GM21367 (cell line): ENCODE measurements at regions not wholly inside any gene's neighbourhood (a gene's known extent, or its start where the extent isn't known, plus 50 kb on each side); places are given as distances from the start of the nearest gene placed in this dataset.
"Not testable (repeated sequence)": the region's sequence is repeated elsewhere in the genome, so short reads cannot be mapped to it uniquely, and the experiment has no call there.

Source experiments
- ATAC-seq: cut with Tn5 transposase; IDR thresholded peaks from one replicate; pipeline ENCODE4 v1.9.1; 2021; ENCODE audit not compliant: unreplicated experiment

DNA sequence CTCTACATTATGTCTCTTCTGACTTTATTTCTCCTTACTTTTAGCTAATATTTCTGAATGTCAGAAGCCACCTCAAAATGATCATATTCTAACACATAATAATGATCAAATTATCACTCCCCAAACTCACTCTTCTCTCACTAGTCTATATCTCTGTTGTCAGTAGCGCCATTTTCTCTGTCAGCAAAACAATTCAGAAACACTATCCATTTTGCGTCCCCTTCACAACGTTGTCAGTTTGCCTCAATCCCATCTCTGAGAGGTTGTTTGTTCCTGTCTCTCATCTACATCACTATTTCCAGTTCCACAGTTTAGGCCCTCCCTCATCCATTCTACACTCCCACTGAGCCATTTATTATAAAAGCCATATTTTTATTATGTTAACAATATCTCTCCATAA, 1376.3 kb upstream of the ACVR2A start:
- no peak for ATAC-seq

- ATAC-seq: no peak
These were observed 1377.4 kb upstream of the ACVR2A start for GRCh38 chr2:146467425-146467824.

- no peak for ATAC-seq
These were observed 1379.4 kb upstream of the ACVR2A start for GRCh38 chr2:146465460-146465859.

- ATAC-seq: no peak
These were observed 1383.8 kb upstream of the ACVR2A start for GRCh38 chr2:146461068-146461467.

DNA sequence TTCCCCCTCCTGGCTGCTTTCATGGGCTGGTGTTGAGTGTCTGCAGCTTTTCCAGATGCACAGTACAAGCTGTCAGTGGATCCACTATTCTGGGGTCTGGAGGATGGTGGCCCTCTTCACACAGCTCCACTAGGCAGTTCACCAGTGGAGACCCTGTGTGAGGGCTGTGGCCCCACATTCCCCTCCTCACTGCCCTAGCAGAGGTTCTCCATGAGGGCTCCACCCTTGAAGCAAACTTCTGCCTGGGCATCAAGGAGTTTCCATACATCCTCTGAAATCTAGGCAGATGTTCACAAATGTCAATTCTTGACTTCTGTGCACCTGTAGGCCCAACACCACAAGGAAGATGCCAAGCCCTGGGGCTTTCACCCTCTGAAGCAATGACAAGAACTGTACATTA, 1386.2 kb upstream of the ACVR2A start:
- no peak for ATAC-seq

- no peak for ATAC-seq
These were observed 1387.6 kb upstream of the ACVR2A start for GRCh38 chr2:146457221-146457620.

GRCh38 chr2:146455325-146455724, 1389.5 kb upstream of the ACVR2A start:
- no peak for ATAC-seq

DNA sequence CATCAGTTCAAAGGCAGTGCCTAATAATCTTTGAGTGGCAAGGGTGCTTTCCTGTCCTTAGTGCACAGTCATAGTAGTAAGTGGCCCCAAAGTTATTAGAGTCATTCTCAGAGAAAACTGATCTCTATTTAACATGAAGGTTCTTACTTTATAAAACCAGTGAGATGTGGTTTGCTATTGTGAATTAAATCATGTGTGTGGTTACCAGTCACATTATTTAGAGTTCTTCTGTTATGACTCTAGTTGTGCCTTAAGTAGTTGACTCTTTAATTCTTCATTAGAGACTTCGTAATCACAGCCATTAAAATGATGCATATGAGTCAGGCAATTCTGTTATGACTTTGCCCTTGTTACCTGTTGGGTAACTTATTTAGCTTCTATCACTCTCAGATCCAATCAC, 1392.9 kb upstream of the ACVR2A start:
- no peak for ATAC-seq

DNA sequence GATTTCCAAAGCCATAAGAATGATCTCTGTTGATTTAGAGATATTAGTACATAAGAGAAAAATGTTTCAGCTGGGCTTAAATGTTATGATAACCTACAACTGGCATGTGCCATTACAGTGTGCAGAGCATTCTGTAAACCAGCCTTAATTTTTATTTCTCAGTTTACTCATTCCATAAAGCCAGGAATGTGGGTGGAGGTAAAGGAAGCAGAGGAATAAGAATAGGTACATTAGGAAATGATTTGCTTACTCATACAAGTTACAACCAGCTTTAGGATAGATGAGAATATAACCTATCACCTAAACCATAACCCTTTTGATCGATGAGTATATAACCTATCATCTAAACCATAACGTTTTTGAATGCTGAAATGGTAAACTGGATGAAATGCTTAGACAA, 1394.7 kb upstream of the ACVR2A start:
- no peak for ATAC-seq

- ATAC-seq: no peak
These were observed 1399.8 kb upstream of the ACVR2A start for GRCh38 chr2:146444987-146445386.

DNA sequence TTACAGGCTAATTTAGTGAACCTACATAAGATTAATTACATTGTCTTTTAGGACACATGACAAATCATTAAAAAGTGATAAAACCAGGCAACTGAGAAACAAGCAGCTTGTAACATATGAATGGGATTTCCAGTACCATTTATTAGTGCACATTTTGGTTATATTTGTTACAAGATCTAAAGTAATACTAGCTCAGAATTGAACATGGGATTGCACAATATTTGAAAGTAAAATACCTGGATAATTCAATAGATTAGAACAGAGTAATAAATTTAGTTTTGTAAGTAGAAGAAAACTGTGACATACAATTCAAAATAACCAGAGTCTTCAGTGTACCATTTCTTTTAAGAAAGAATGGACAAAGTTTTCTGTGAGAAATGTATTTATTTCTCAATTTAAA, 1400.7 kb upstream of the ACVR2A start:
- no peak for ATAC-seq

DNA sequence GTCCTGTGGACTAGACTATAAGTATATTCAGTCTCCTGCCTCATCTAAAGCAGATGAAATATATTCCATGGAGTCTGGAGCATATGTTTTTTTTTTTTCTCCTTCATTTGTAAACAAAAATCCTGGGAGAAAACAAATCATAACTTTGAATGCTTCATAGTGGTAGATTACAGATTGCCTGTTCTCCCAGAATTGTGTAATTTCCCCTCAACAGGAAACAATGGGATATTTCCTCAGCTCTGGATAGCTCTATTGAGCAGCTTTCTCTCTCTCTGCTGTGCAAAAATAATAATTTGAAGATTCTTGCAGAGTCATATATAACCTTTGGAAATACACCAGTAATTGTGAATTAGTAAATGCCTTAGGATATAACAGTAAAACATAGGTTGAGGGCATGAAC, 1406.6 kb upstream of the ACVR2A start:
- no peak for ATAC-seq

- ATAC-seq: no peak
These were observed 1407.1 kb upstream of the ACVR2A start for GRCh38 chr2:146437712-146438111.

GRCh38 chr2:146433116-146433875, 1411.5 kb upstream of the ACVR2A start:
- no peak for ATAC-seq

DNA sequence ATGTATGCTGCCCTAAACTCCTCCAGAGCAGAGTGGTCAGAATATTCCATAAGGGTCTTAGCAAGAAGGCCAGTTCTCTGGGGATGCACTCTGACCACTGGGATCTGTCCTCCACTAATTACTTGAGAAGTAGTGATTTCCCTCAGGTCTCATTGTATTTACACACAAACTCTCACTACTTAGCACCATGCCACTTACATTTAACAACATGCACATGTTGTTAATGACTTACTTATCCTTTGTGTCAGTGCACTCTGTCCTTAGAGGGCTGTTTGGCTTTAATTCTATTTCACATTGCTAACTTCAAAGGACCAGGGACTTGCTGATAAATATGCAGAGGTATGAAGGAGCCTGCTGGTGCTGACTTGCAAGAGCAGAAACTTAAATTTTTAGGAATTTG, 1415.5 kb upstream of the ACVR2A start:
- ATAC-seq: no peak

- no peak for ATAC-seq
These were observed 1426.9 kb upstream of the ACVR2A start for GRCh38 chr2:146417942-146418341.

DNA sequence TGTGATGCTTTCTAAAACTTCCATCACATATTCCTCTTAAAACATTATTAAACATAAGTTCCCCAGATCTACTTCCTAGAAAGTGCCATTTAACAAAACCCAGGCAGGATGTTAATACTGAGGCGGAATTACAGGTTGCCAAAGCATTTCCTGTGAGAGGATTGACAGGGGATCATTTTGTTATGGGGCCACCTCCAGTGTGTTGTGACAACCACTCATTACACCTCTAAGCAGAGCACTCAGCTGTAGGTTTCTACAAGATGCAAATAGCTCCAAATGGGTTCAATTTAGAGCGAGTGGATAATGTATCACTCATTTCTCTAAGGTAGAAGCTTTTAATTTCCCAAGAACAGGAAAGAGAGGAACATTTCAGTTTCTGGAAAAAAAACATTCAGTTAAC, 1429.5 kb upstream of the ACVR2A start:
- ATAC-seq: no peak

DNA sequence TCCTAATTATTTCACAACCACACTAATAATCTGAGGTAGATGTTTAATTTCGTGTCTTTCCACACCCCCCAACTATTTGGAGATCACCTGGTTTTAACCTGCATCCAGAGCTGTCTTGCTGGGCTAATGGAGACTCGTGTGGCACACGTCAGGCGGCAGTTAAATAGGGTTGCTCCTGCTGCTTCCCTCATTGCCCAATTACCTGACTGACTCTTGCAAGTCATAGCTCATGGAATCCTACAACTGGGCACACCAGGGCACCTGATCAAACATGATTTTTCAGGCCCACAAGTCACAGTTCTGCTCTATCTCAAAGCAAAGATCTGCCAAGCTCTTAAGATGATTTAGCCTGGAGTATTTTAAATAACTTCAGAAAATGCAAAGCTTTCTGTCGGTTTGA, 1430.4 kb upstream of the ACVR2A start:
- ATAC-seq: no peak

DNA sequence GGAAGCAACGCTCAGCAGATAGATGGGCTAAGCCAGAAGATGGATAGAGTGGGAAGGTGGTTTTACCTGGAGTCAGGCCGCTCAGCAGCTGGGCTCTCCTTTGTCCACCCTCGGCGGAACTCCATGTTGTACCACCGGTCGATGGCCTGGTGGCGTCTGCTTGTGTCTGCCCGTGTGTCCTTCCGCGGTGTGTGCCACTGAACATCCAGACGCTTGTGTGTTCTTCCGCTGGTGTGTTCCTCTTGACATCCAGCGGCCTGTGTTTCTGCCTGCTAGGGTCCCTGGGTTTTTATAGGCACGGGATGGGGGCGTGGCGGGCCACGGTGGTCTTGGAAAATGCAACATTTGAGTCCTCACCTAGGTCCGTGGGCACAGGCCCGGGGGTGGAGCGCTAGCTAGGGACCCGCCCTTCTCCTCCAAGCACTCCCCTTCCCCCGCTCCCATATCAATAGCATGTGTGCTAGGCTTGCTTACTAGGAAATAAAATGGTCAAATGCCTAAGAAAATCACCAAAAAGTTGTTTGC, 1431.7 kb upstream of the ACVR2A start:
- no peak for ATAC-seq

DNA sequence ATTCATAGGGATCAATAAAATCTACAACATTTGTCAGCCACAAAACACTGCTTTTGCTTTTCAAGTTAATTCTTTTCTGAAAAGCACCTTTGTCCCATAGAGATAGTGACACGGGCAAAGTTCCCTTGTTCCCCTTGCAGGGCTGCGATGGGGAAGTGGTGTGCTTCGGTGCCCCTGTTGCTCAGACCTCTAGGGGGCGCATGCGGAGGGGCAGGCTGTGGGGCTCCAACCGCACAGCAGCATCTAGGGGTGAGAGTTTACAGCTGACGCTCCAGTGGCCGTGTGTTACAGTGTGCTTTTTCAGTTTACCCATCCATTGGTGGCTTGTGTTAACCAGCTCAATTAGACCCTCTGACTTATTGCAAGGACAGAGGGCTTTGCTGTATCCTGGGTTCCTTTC, 1432.2 kb upstream of the ACVR2A start:
- ATAC-seq: no peak

GRCh38 chr2:146405402-146406309, 1439.2 kb upstream of the ACVR2A start:
- ATAC-seq: not testable (repeated sequence)

DNA sequence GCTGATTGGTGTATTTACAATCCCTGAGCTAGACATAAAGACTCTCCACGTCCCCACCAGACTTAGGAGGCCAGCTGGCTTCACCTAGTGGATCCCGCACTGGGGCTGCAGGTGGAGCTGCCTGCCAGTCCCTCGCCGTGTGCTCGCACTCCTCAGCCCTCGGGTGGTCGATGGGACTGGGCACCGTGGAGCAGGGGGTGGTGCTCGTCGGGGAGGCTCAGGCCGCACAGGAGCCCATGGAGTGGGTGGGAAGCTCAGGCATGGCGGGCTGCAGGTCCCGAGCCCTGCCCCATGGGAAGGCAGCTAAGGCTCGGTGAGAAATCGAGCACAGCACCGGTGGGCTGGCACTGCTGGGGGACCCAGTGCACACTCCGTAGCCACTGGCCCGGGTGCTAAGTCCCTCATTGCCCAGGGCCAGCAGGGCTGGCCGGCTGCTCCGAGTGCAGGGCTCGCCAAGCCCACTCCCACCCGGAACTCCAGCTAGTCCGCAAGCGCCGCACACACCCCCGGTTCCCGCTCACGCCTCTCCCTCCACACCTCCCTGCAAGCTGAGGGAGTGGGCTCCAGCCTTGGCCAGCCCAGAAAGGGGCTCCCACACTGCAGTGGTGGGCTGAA, 1441.2 kb upstream of the ACVR2A start:
- not testable (repeated sequence) for ATAC-seq
